Fibroblast of pulmonary artery (primary cell): ENCODE measurements at regions not wholly inside any gene's neighbourhood (a gene's known extent, or its start where the extent isn't known, plus 50 kb on each side); places are given as distances from the start of the nearest gene placed in this dataset.
"Not testable (repeated sequence)": the region's sequence is repeated elsewhere in the genome, so short reads cannot be mapped to it uniquely, and the experiment has no call there.

Source experiments
- DNase-seq: peaks from one replicate; pipeline ENCODE4 v3.0.0-alpha.2; 2010; ENCODE audit warnings: low read depth
- H3K4me3 ChIP-seq: replicated peaks from 2 replicates; pipeline ENCODE4 v1.5.1; 2011; ENCODE audit warnings: low read depth, mild to moderate bottlenecking, control low read depth, low read length, moderate library complexity
- CTCF ChIP-seq: IDR thresholded peaks from 2 replicates; pipeline ENCODE4 v1.5.1; 2011; ENCODE audit warnings: mild to moderate bottlenecking, control low read depth, low read length, inconsistent platforms; ENCODE audit errors: missing control alignments

GRCh38 chr22:48302657-48303368 is 1524.9 kb downstream of the BRD1 start:
- H3K4me3 ChIP-seq = no peak overlapping the region
- TF ChIP-seq CTCF = no peak
- no peak for DNase-seq

DNA sequence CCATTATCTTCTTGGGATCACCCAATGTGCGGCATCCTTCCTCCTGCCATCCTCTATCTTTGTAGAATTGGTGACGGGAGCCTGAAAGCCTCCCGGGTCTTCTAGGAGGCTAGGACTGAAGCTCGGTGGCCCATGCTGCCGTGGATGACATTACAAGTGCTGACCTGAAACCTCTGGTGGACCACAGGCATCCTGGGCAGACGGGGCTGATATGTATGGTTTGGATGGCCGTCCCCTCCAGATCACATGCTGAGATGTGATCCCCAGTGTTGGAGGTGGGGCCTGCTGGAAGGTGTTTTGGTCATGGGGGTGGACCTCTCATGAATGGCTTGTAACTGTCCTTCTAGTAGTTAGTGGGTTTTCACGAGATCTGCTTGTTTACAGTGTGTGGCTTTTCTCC is 1525.8 kb downstream of the BRD1 start:
- H3K4me3 ChIP-seq = no peak overlapping the region
- DNase-seq = no peak
- no peak for TF ChIP-seq CTCF

DNA sequence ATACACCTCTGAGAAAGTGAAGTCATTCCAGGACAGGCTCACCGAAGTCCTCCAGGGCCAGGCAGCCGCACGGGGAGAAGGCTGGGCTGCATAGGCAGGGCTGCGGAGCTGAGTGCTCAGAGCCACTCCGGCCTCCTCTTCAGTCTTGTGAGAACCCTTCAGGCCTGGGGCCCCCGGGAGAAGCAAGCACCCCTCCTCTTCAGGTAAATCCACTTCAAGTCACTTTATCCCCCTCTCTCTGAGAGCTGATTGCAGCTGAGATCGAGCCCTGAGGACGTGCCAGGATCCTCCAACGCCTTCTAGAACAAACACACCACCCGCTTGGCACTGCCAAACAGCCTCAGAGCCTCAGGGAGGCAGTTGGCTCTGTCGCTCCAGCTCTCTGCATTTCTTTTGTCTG is 1526.3 kb downstream of the BRD1 start:
- H3K4me3 ChIP-seq = no peak overlapping the region
- no peak for DNase-seq
- no peak for TF ChIP-seq CTCF

DNA sequence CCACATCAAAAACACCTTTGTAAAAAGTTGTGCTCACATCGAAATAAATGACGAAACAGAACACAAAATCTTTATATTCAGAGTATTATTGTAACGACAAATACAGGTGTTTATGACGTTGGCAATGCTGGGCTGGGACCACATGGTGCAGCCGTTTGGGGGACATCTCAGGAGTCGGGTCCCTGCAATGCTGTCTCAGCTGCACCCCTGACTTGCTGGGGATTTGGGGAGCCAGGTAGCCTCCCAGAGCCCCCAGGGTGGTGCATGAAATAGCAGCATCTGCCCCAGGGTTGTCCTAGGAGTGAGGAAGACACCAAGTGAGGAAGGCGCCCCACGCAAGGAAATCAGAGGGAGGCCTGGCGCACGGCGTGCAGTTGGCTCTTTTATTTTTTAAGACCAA is 1526.8 kb downstream of the BRD1 start:
- no peak for TF ChIP-seq CTCF
- DNase-seq = no peak
- no peak overlapping the region for H3K4me3 ChIP-seq

- no peak for TF ChIP-seq CTCF
Measured at GRCh38 chr22:48299801-48300200, 1527.9 kb downstream of the BRD1 start.

GRCh38 chr22:48299124-48299523 is 1528.5 kb downstream of the BRD1 start:
- TF ChIP-seq CTCF = no peak
- DNase-seq = no peak
- no peak overlapping the region for H3K4me3 ChIP-seq

More at GRCh38 chr22:48299801-48300200, 1527.9 kb downstream of the BRD1 start:
- no peak overlapping the region for H3K4me3 ChIP-seq
- no peak for DNase-seq

- TF ChIP-seq CTCF = no peak
- DNase-seq = no peak
- H3K4me3 ChIP-seq = no peak overlapping the region
Measured at GRCh38 chr22:48297296-48297695, 1530.4 kb downstream of the BRD1 start.

DNA sequence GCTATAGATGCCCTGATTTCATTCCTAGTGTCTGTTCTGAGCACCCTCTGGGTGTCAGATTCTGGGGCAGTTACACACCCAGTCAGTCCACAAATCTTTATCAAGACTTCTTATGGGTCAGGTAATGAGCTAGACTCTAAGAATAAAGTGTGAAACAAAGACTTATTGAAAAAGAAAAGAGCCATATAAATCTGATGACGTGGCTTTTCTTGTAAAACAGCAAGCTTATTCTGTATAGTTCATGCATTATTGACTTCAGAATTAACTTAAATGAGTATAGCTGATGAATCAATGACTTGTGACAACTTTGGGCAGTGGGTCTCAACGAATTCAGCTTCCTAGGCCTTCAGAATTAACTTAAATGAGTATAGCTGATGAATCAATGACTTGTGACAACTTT is 1527.5 kb downstream of the TBC1D22A start:
- not testable (repeated sequence) for H3K4me3 ChIP-seq

More for the DNA sequence above, 1527.5 kb downstream of the TBC1D22A start:
- DNase-seq = not testable (repeated sequence)
